BLaER1 treated with 17β-estradiol and CSF1 and Interleukin-3, amounts not matched to agents 10 nM and 100 nM (cell line): ENCODE measurements at regions not wholly inside any gene's neighbourhood (a gene's known extent, or its start where the extent isn't known, plus 50 kb on each side); places are given as distances from the start of the nearest gene placed in this dataset.

Experiments
- H3K27ac ChIP-seq, 11 experiments: shearing (Covaris generic); formaldehyde crosslinking; 2 replicates each; pipeline ENCODE4 v1.8.1; 2022
- H3K27me3 ChIP-seq, 11 experiments: shearing (Covaris generic); formaldehyde crosslinking; 2 replicates each; pipeline ENCODE4 v1.8.1; 2022
- H3K36me3 ChIP-seq, 11 experiments: shearing (Covaris generic); formaldehyde crosslinking; 2 replicates each; pipeline ENCODE4 v1.8.1; 2022
- H3K4me1 ChIP-seq, 10 experiments: shearing (Covaris generic); formaldehyde crosslinking; 2 replicates each; pipeline ENCODE4 v1.8.1; 2022
- H3K4me2 ChIP-seq, 11 experiments: shearing (Covaris generic); formaldehyde crosslinking; 2 replicates each; pipeline ENCODE4 v1.8.1; 2022
- H3K4me3 ChIP-seq, 10 experiments: shearing (Covaris generic); formaldehyde crosslinking; 2 replicates each; pipeline ENCODE4 v1.8.1; 2022
- H3K9ac ChIP-seq, 11 experiments: shearing (Covaris generic); formaldehyde crosslinking; 2 replicates each; pipeline ENCODE4 v1.8.1; 2022
- H3K9me3 ChIP-seq, 11 experiments: shearing (Covaris generic); formaldehyde crosslinking; replicated peaks in 1 of 11; 2 replicates each; pipeline ENCODE4 v1.8.1; 2022
- H4K20me1 ChIP-seq, 11 experiments: shearing (Covaris generic); formaldehyde crosslinking; 2 replicates each; pipeline ENCODE4 v1.8.1; 2022
- Cebpa-rat ChIP-seq, 11 experiments: shearing (Covaris generic); IDR thresholded peaks; 2 replicates each; pipeline ENCODE4 v1.8.1; 2022

DNA sequence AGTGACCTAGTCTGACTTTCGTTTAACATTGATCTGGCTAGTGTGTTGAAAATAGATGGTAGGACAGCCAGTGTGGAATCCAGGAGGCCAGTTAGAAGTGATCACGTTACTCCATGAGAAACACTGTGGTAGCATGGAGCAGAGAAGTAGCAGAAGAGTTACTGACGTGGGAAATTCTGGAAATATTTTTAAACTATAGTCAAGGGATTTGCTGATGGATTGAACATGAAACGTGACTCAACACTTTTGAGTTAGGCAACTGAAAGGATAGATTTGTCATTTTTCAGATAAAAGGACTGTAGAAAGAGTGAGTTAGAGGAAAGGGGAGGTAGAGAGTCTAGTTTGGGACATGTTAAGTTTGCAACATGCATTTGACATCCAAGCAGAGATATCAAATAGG lies 130.4 kb downstream of the IRS1 start:
- Histone ChIP-seq H3K36me3 (no peaks in the 10 kb centered on the region), H3K9me3 (no peaks in the 10 kb centered on the region; a peak in 1 of 22 replicates), H3K4me2 (no peak overlapping the region), H3K4me3 (no peak overlapping the region), H3K27ac (no peak overlapping the region), H4K20me1 (no peaks in the 10 kb centered on the region), H3K27me3 (peaks cover 0 to 60% (median 0%) of the 10 kb centered on the region in 11 experiments; a peak in 6 of 22 replicates), H3K4me1 (peaks cover 4 to 16% (median 6%) of the 10 kb centered on the region in 10 experiments; a peak in 13 of 20 replicates), H3K9ac (no peak overlapping the region)
- TF ChIP-seq Cebpa-rat (IDR thresholded peaks at IDR 0.05): no peak

DNA sequence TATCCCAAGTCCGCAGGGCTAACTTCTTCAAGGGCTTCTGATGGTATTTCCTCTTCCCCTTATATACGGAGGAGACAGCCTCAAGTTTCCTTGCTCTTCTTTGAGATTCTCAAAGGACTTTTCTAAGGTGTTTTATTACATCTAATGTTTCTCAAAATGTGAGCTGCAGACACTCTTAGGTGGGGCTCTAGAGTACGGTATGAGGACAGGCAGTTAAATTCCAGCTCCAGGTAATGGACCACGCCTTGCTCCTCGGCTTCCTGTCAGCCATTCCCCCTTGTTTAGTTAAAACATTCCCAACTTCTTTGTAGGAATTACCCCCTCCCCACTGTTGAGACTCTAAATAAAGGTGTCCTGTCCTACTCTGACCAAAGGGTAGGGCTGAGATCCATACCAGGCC lies 131.9 kb downstream of the IRS1 start:
- H3K9me3 ChIP-seq: no peaks in the 10 kb centered on the region; a peak in 1 of 22 replicates
- no peaks in the 10 kb centered on the region for H4K20me1 ChIP-seq
- H3K4me2 ChIP-seq: no peak overlapping the region
- H3K27ac ChIP-seq: no peak overlapping the region
- TF ChIP-seq Cebpa-rat (IDR thresholded peaks at IDR 0.05): no peak
- no peaks in the 10 kb centered on the region for H3K36me3 ChIP-seq
- peaks cover 0 to 60% (median 0%) of the 10 kb centered on the region in 11 experiments; a peak in 6 of 22 replicates for H3K27me3 ChIP-seq
- peaks cover 0 to 10% (median 5%) of the 10 kb centered on the region in 10 experiments; a peak in 5 of 20 replicates for H3K4me1 ChIP-seq
- no peak overlapping the region for H3K9ac ChIP-seq
- no peak overlapping the region for H3K4me3 ChIP-seq

DNA sequence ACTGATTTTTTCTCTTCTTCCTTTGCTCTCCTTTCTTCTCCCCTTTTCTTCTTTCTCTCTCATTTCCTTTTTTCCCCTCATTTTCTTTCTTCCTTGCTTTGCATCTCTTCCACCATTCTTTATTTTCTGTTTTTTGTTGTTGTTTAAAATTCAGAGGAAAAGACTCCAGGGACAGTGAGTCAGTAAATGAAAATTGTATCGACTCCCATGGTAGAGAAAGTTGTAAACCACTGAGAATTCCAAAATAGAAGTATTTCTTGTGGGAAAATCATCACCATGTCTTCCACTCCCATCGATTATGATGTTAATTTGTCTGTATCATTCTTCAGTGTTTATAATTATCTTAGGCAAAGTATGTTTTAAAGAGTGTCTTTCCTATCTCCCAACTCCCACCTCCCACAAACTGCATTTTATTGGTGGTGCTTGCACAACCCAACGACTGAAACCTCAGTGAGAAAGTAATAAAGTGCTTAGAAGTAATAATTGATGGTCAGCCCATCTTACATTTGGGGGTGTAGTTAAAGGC lies 134.3 kb downstream of the IRS1 start:
- TF ChIP-seq Cebpa-rat (IDR thresholded peaks at IDR 0.05): no peak
- Histone ChIP-seq H3K4me1 (peaks cover 0 to 14% (median 0%) of the 10 kb centered on the region in 10 experiments; a peak in 7 of 20 replicates), H3K4me2 (no peak overlapping the region), H3K27ac (no peak overlapping the region), H4K20me1 (no peaks in the 10 kb centered on the region), H3K4me3 (no peak overlapping the region), H3K27me3 (peaks cover 0 to 73% (median 0%) of the 10 kb centered on the region in 11 experiments; a peak in 6 of 22 replicates), H3K9me3 (no peaks in the 10 kb centered on the region; a peak in 1 of 22 replicates), H3K36me3 (no peaks in the 10 kb centered on the region), H3K9ac (no peak overlapping the region)

DNA sequence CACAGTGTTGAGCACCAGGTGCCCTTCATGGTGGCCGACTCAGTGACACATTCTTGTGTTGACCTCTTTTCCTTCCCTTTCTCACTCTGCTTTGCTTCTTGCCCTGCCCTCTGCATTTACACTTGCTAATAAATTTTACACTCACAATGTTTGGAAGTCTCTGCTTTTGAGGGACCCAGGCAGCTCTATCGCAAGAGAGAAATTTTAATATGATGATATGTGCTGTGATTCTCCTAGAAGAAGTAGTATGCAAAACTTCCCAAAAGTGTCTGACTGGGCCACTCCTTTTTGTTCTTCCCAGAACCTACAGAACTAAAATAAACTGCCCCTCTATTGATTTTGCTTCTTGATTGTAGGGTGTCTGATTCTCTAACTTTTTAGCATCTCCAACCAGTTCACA lies 135.0 kb downstream of the IRS1 start:
- H3K4me1 ChIP-seq: peaks cover 0 to 18% (median 0%) of the 10 kb centered on the region in 10 experiments; a peak in 7 of 20 replicates
- H4K20me1 ChIP-seq: no peaks in the 10 kb centered on the region
- H3K36me3 ChIP-seq: no peaks in the 10 kb centered on the region
- TF ChIP-seq Cebpa-rat (IDR thresholded peaks at IDR 0.05): no peak
- no peak overlapping the region for H3K4me2 ChIP-seq
- no peaks in the 10 kb centered on the region for H3K9me3 ChIP-seq
- no peak overlapping the region for H3K9ac ChIP-seq
- no peak overlapping the region for H3K27ac ChIP-seq
- H3K4me3 ChIP-seq: no peak overlapping the region
- peaks cover 0 to 77% (median 0%) of the 10 kb centered on the region in 11 experiments; a peak in 6 of 22 replicates for H3K27me3 ChIP-seq

DNA sequence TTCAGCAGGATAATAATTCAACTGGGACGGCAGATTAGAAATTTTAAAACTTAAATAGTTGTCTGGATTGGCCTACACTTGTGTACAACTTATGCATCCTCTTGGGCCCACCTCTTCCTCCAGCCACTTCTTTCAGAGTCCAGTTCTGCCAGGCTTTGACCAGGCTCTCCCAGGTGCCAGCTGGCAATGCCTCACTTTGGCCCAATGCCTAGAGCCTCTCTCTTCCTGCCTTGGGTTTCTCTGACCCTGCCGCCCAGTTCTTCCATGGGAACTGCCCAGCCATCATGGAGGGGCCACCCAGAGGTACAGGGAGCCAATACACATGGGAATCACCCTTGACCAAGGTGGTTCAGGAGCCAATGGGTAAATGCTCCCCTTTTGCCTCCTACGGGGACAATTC lies 135.5 kb downstream of the IRS1 start:
- no peak overlapping the region for H3K4me3 ChIP-seq
- H3K9me3 ChIP-seq: peaks cover 0 to 3% (median 0%) of the 10 kb centered on the region in 11 experiments; a peak in 1 of 22 replicates
- no peaks in the 10 kb centered on the region for H4K20me1 ChIP-seq
- no peaks in the 10 kb centered on the region for H3K36me3 ChIP-seq
- no peak overlapping the region for H3K9ac ChIP-seq
- peaks cover 0 to 18% (median 2%) of the 10 kb centered on the region in 10 experiments; a peak in 14 of 20 replicates for H3K4me1 ChIP-seq
- TF ChIP-seq Cebpa-rat (IDR thresholded peaks at IDR 0.05): no peak
- H3K27ac ChIP-seq: no peak overlapping the region
- H3K4me2 ChIP-seq: no peak overlapping the region
- peaks cover 0 to 79% (median 0%) of the 10 kb centered on the region in 11 experiments; a peak in 7 of 22 replicates for H3K27me3 ChIP-seq

DNA sequence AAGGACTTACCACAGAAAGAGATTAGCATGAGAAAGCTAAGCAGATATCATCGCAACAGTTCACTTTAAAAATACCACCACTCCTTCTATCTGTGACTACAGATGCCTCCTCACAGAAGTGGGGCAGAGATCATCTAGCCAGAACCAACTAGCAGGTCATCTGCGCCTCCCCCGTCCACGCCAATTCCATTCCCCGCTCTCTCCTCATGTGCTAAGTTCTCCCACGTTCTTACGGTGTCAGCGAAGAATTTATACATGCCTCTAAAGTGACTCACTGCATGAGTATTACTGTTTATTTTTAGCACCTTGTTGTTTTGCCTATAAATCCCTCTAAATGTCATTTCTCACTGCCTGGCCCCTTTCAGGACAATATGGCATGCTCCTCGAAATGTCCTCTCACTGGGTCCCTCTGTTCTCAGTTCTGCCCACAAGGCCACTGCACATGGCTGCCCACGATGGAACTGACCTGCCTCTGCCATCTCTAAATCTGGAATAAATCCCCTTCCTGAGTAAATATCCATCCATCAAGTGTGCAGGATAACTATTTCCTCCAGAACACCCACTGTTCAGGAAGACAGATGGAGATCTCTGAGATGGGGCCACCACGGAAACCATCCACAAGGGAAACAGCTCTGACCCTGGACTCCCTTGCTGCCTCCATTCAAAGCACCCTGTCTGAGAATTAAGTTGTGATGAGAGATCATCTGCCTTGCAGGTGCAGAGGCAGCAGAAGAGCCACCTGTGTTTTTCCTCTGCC lies 137.7 kb downstream of the IRS1 start:
- Histone ChIP-seq H3K9me3 (peaks cover 0 to 4% (median 0%) of the 10 kb centered on the region in 11 experiments; a peak in 1 of 22 replicates), H3K9ac (no peak overlapping the region), H3K4me1 (peaks cover 0 to 18% (median 9%) of the 10 kb centered on the region in 10 experiments; a peak in 16 of 20 replicates), H3K27ac (no peak overlapping the region), H3K27me3 (peaks cover 0 to 82% (median 0%) of the 10 kb centered on the region in 11 experiments; a peak in 7 of 22 replicates), H3K4me2 (0 out of 22 replicates have a peak overlapping the region, but pooled peaks of 2 of the 11 experiments have one; percentile 5 to 15), H4K20me1 (no peaks in the 10 kb centered on the region), H3K4me3 (no peak overlapping the region), H3K36me3 (no peaks in the 10 kb centered on the region)
- TF ChIP-seq Cebpa-rat (IDR thresholded peaks at IDR 0.05): no peak

DNA sequence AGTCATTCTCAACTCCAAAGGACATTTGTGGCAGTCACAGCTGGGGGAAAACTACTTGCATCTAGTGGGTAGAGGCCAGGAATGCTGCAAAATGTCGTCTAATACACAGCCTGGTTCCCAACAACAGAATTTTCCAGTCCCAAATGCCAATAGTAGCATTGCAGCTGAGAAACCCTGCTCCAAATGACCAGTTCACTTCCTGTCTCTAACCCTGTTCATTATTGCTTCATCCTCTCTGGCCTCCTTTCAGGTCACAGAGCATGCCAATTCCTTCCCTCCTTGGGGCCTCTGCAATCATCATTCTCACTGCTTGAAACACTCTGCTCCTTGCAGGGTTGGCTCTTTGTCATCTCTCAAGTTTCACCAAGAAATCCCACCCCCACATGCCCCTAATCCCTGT lies 139.1 kb downstream of the IRS1 start:
- Histone ChIP-seq H4K20me1 (no peaks in the 10 kb centered on the region), H3K27ac (no peak overlapping the region), H3K4me2 (peak overlapping the region in 4 of 11 experiments; percentile 6 to 46 (median 23); a peak in 5 of 22 replicates), H3K27me3 (peaks cover 0 to 93% (median 0%) of the 10 kb centered on the region in 11 experiments; a peak in 7 of 22 replicates), H3K36me3 (no peaks in the 10 kb centered on the region), H3K4me1 (peaks cover 0 to 18% (median 9%) of the 10 kb centered on the region in 10 experiments; a peak in 16 of 20 replicates), H3K9ac (no peak overlapping the region), H3K4me3 (no peak overlapping the region), H3K9me3 (peaks cover 0 to 4% (median 0%) of the 10 kb centered on the region in 11 experiments; a peak in 1 of 22 replicates)
- peak in 4 of 11 experiments; percentile 31 to 44 (median 34); a peak in 1 of 22 replicates for TF ChIP-seq Cebpa-rat (IDR thresholded peaks at IDR 0.05)

DNA sequence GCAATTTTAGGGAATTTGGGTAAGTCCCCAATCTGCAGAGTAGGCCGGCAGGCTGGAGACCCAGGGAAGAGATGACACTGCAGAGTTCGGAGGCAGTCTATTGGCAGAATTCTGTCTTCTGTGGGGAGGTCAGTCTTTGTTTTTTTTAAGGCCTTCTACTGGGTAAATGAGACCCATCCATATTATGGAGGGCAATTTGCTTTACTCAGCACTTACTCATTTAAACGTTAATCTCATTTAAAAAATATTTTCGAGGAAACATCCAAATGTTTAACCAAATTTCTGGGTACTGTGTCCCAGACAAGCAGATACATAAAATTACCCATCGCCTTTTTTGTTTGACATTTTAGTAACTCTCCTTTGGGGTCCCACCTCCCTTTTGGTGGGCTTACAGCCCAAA lies 139.5 kb downstream of the IRS1 start:
- Histone ChIP-seq H3K27ac (no peak overlapping the region), H3K4me3 (no peak overlapping the region), H3K27me3 (peaks cover 0 to 93% (median 0%) of the 10 kb centered on the region in 11 experiments; a peak in 8 of 22 replicates), H3K4me2 (peak overlapping the region in 3 of 11 experiments; percentile 19 to 46 (median 27); a peak in 4 of 22 replicates), H3K9me3 (peaks cover 0 to 4% (median 0%) of the 10 kb centered on the region in 11 experiments; a peak in 2 of 22 replicates), H3K9ac (no peak overlapping the region), H3K36me3 (no peaks in the 10 kb centered on the region), H4K20me1 (no peaks in the 10 kb centered on the region), H3K4me1 (peaks cover 0 to 18% (median 9%) of the 10 kb centered on the region in 10 experiments; a peak in 16 of 20 replicates)
- no peak for TF ChIP-seq Cebpa-rat (IDR thresholded peaks at IDR 0.05)

DNA sequence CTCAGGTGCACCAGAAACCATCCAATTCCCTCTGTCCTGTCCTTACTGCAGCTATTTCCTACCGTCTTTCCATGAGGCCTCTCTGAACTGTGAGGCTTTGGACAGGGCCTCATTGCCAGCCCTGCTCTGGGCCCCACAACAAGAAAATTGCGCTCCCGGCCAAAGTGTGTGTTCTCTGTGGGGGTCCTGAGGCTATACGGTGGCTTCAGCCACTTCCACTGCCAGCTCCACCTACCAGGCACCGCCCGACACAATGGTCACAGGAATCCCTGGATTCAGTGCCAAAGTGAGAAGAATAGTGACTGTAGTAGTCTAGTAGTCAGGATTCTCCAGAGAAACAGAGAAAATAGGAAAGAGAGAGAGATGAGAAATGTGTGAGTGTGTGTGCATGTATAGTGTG lies 140.2 kb downstream of the IRS1 start:
- Histone ChIP-seq H3K9ac (no peak overlapping the region), H3K4me1 (peaks cover 0 to 18% (median 9%) of the 10 kb centered on the region in 10 experiments; a peak in 16 of 20 replicates), H3K4me2 (peak overlapping the region in 6 of 11 experiments; percentile 23 to 48 (median 40); a peak in 9 of 22 replicates), H3K36me3 (no peaks in the 10 kb centered on the region), H3K27ac (no peak overlapping the region), H3K9me3 (peaks cover 0 to 8% (median 0%) of the 10 kb centered on the region in 11 experiments; a peak in 4 of 22 replicates), H3K4me3 (no peak overlapping the region), H4K20me1 (no peaks in the 10 kb centered on the region), H3K27me3 (peaks cover 0 to 93% (median 0%) of the 10 kb centered on the region in 11 experiments; a peak in 8 of 22 replicates)
- TF ChIP-seq Cebpa-rat (IDR thresholded peaks at IDR 0.05): no peak
